CD4-positive, alpha-beta T cell (primary cell): ENCODE measurements at regions not wholly inside any gene's neighbourhood (a gene's known extent, or its start where the extent isn't known, plus 50 kb on each side); places are given as distances from the start of the nearest gene placed in this dataset.

Experiments used
- ATAC-seq: fragments of 200-7000 bp; cut with Tn5 transposase; one replicate; pipeline ENCODE4 v1.10.0; 2022; ENCODE audit warnings: mild to moderate bottlenecking; ENCODE audit not compliant: poor library complexity
- CTCF ChIA-PET: fragments of 350-600 bp; sonication (Branson Sonifier 250); formaldehyde crosslinking; loops from one replicate; lab custom pipeline; 2021; ENCODE audit warnings: antibody characterized with exemption, inconsistent platforms; lab: Charles Lee
- POLR2A ChIA-PET: fragments of 350-600 bp; sonication (Branson Sonifier 250); formaldehyde crosslinking; loops from one replicate; lab custom pipeline; 2021; ENCODE audit warnings: antibody characterized with exemption, inconsistent platforms; lab: Charles Lee
- DNase-seq, 14 experiments: peaks; one replicate each; pipeline ENCODE4 v3.0.0-alpha.2; 2013 to 2020; ENCODE audit warnings: mixed read lengths in 2 of 14
- H3K27ac ChIP-seq, 2 donors: one replicate each; pipeline versions ENCODE4 v1.5.1 to v1.7.0; 2013; ENCODE audit warnings: low read length in 2 of 2, low read depth in 1 of 2, mild to moderate bottlenecking in 1 of 2
- H3K27me3 ChIP-seq, 2 experiments: 1 replicate in 1 of 2; 2 replicates in 1 of 2; pipeline versions ENCODE4 v1.6.1 to v1.7.0; 2013; ENCODE audit warnings: low read length in 2 of 2, control low read depth in 1 of 2, mild to moderate bottlenecking in 1 of 2, moderate library complexity in 1 of 2; ENCODE audit not compliant: insufficient read depth in 2 of 2, control insufficient read depth in 1 of 2
- H3K36me3 ChIP-seq: one replicate; pipeline ENCODE4 v1.6.1; 2013; ENCODE audit warnings: low read length, control low read depth; ENCODE audit not compliant: insufficient read depth
- H3K4me1 ChIP-seq: one replicate; pipeline ENCODE4 v1.6.1; 2013; ENCODE audit warnings: low read length, control low read depth; ENCODE audit not compliant: insufficient read depth
- H3K4me3 ChIP-seq: one replicate; pipeline ENCODE4 v1.5.1; 2013; ENCODE audit warnings: mild to moderate bottlenecking, low read length, moderate library complexity
- H3K9me3 ChIP-seq, 2 experiments: 1 replicate in 1 of 2; 2 replicates in 1 of 2; pipeline versions ENCODE4 v1.6.1 to v1.7.0; 2013; ENCODE audit warnings: low read length in 2 of 2, mild to moderate bottlenecking in 2 of 2, control low read depth in 1 of 2, moderate library complexity in 1 of 2; ENCODE audit not compliant: control insufficient read depth in 1 of 2, insufficient read depth in 1 of 2
- H3K27ac Mint-ChIP-seq: one replicate; pipeline ENCODE4 v1.8.0; 2020; ENCODE audit warnings: mixed read lengths
- H3K27me3 Mint-ChIP-seq: one replicate; pipeline ENCODE4 v1.8.0; 2021; ENCODE audit warnings: mixed read lengths
- H3K36me3 Mint-ChIP-seq: one replicate; pipeline ENCODE4 v1.8.0; 2021; ENCODE audit warnings: low read depth, mixed read lengths
- H3K4me1 Mint-ChIP-seq: one replicate; pipeline ENCODE4 v1.8.0; 2021; ENCODE audit warnings: low read depth, mixed read lengths
- H3K4me3 Mint-ChIP-seq: one replicate; pipeline ENCODE4 v1.8.0; 2020; ENCODE audit warnings: mild to moderate bottlenecking, mixed read lengths
- H3K9me3 Mint-ChIP-seq: one replicate; pipeline ENCODE4 v1.8.0; 2020; ENCODE audit warnings: mixed read lengths
- CTCF ChIP-seq: fragments of 200-600 bp; IDR thresholded peaks from one replicate; pipeline ENCODE4 v1.8.0; 2022; ENCODE audit warnings: antibody characterized with exemption, mild to moderate bottlenecking
- intact Hi-C, 2 experiments: fragments of 100-400 bp; cut with DNase I in 1 of 2; cut with micrococcal nuclease in 1 of 2; formaldehyde crosslinking; loops; one replicate each; pipeline versions ENCODE4 v1.15.1 to v1.9.0; 2023 to 2025; cut with DNase I, micrococcal nuclease

GRCh38 chr2:212640428-212640827 is 101.8 kb upstream of the ERBB4 start:
- DNase-seq: no peak
- Mint-ChIP-seq H3K36me3 (no peaks in the 10 kb centered on the region), H3K27me3 (peaks cover 3% of the 10 kb centered on the region), H3K4me3 (no peak overlapping the region), H3K27ac (no peak overlapping the region), H3K9me3 (no peaks in the 10 kb centered on the region), H3K4me1 (no peaks in the 10 kb centered on the region)
- Histone ChIP-seq H3K4me1 (no peaks in the 10 kb centered on the region), H3K4me3 (no peak overlapping the region), H3K36me3 (no peaks in the 10 kb centered on the region), H3K27ac (no peak overlapping the region), H3K9me3 (peaks cover 0 to 6% of the 10 kb centered on the region in 2 experiments), H3K27me3 (no peaks in the 10 kb centered on the region)
- POLR2A ChIA-PET: no interaction called here
- no peak for ATAC-seq
- TF ChIP-seq CTCF: no peak
- intact Hi-C loops: no loop called here
- CTCF ChIA-PET: no interaction called here

- ChIA-PET POLR2A (no interaction called here), CTCF (no interaction called here)
- Histone ChIP-seq H3K4me3 (no peak overlapping the region), H3K9me3 (no peaks in the 10 kb centered on the region), H3K4me1 (no peaks in the 10 kb centered on the region), H3K27ac (no peak overlapping the region), H3K27me3 (no peaks in the 10 kb centered on the region), H3K36me3 (no peaks in the 10 kb centered on the region)
- Mint-ChIP-seq H3K36me3 (no peaks in the 10 kb centered on the region), H3K4me3 (no peak overlapping the region), H3K4me1 (no peaks in the 10 kb centered on the region), H3K27ac (no peak overlapping the region), H3K27me3 (peaks cover 3% of the 10 kb centered on the region), H3K9me3 (no peaks in the 10 kb centered on the region)
- DNase-seq (no peak), ATAC-seq (no peak)
- intact Hi-C loops: no loop called here
- TF ChIP-seq CTCF: no peak
These were observed 100.1 kb upstream of the ERBB4 start for GRCh38 chr2:212638694-212639093.

DNA sequence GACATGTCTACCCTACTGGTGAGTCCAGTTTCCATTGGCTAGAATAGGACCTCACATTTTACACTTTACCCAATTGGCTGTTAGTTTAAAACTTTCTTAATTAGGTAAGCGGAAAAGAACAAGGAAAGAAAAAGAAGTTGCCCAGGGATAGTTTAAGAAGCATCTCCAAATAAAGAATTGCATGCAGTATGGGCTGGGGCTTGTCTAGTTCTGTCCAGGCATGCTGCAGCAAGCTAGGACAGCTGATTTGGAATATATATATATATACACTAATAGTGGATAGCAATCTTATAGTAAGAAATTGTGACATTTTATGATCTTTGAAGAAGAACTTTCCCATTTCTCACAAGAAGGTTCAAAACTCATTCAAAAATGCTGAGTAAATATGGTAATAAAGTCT is 90.0 kb upstream of the ERBB4 start:
- intact Hi-C loops: no loop called here
- H3K4me1 ChIP-seq: no peaks in the 10 kb centered on the region
- DNase-seq (no peak), ATAC-seq (no peak)
- ChIA-PET CTCF (interaction anchor here (0.7 kb wide), 1 partner anchor 21 kb away, joined by 3 read pairs; no protein-coding TSS in a partner anchor), POLR2A (no interaction called here)
- H3K4me3 ChIP-seq: no peak overlapping the region
- Mint-ChIP-seq H3K27ac (no peak overlapping the region), H3K4me1 (no peaks in the 10 kb centered on the region), H3K36me3 (no peaks in the 10 kb centered on the region), H3K27me3 (no peaks in the 10 kb centered on the region), H3K4me3 (no peak overlapping the region), H3K9me3 (no peaks in the 10 kb centered on the region)
- no peak for TF ChIP-seq CTCF
- H3K36me3 ChIP-seq: no peaks in the 10 kb centered on the region
- H3K27me3 ChIP-seq: no peaks in the 10 kb centered on the region
- H3K9me3 ChIP-seq: no peaks in the 10 kb centered on the region
- no peak overlapping the region for H3K27ac ChIP-seq
